DMS53 (cell line): ENCODE measurements at regions not wholly inside any gene's neighbourhood (a gene's known extent, or its start where the extent isn't known, plus 50 kb on each side); places are given as distances from the start of the nearest gene placed in this dataset.

Experiments
- DNase-seq: peaks from one replicate; lab custom pipeline; 2025; lab: John Stamatoyannopoulos, UW

DNA sequence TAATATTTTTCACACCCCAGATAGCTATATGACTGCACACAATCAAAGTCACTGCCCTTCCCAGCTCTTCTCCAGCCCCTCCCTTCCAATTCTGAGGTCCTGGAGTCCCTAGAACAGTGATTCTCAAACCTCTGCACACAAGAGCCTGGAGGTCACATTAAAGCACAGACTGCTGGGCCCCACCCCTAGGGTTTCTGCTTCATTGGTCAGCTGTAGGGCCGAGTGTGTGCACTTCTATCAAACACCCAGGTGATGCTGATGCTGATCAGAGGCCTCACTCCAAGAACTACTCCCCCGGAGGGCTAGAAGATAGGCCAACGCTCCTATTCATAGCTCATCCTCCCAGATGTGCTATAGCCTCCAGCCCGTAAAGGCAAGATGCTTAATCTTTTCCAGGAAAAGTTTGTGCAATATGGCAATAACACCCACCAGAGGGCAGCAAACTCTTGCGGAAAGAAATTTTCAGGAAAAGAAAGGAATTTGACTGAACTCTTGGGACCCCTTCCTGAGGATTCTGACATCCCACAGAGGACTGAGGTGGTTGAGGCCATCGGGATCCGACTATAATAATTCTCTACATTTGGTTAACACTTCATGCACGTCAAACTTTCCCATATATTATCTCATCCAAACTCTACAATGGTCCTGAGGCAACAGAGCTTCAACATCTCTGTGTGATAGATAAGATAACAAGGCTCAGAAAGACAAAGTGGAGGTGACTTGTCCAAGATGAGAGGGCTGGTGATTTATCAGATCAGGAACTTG, 194.2 kb upstream of the PKDCC start:
- DNase-seq: peak; percentile 72

DNA sequence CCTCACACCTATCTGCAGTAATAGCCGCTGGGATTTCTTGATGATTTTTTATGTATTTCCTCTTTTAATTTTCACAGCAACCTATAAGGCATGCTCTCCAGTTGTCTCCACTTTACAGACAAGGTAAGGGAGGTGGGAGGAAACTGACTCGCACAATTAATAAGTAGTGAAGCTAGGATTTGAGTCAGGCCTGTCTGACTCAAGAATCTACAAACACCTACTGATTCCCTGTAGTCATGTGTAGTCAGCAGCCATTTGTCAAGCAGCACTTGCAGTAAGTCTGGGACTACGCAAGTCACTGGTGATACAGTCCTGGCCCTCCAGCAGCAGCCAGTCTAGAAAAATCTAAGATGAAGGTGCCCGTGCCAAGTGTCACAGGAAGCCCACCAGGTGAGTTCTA, 193.6 kb upstream of the PKDCC start:
- DNase-seq: no peak

DNA sequence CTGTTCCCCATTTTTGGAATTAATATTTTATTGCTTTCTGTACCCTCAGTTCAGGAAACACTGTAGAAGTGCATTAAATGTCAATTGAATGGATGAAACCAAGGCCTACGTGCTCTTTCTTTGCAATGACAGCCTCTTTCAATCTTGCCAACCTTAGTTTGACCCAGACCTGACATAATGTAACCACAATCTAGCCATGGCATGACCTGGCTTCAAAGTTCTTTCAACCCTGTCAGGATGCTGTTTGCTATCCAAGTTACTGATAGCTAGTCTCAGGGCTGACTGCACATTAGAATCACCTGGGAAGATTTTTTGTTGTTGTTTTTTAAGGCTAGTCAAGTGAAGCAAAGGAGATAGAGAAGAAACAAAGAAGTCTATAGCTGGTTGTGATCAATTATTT, 190.9 kb upstream of the PKDCC start:
- no peak for DNase-seq

DNA sequence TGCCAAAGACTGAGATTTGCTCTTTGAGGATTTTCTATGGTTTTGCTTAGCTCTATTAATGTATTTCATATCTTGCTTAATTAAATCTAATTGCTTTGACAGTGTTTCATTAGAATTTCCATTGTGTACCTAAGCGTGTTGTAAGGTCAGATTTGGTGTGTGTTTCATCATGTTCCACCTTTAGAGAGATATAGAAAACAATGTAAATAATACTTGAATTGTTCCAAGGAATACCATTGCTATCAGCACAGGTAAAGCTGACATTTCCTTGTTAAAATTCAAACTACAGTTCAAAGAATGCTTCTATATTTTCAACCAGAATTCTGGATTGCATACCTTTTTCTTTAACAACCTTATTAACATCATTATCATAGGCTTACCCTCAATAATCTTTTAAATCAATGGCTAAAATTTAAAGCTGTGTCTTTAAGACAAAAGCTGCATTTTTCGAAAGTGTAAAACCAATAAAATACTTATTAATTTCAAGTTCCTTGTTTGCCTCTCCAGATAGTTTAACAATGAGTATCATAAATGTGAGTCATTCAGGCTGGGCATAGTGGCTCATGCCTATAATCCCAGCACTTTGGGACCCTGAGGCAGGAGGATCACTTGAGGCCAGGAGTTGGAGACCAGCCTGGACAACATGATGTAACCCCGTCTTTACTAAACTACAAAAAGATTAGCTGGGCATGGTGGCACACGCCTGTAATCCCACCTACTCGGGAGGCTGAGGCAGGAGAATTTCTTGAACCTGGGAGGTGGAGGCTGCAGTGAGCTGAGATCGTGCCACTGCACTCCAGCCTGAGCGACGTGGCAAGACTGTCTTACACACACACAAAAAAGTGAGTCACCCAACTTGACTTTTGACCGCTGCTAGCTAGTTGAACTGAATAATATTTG, 188.0 kb upstream of the PKDCC start:
- DNase-seq: peak; percentile 81

DNA sequence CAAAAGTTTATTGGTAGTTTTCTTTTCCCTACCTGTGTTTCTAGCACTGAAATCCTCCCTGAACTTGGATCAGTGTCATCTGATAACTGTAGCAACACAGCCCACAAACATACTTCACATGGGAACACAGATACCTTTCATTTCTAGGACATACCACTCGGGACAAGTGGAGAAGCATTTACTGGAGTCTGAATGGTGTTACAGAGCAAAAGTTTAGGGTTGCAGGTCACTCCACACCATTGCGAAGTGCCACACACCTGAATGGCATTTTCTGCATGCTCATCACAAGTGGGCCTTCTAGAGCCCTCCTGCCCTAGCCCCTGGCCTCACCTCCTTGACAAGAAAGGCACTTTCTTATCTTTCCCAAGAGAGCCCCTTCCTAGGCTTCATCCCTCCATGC, 184.8 kb upstream of the PKDCC start:
- no peak for DNase-seq

DNA sequence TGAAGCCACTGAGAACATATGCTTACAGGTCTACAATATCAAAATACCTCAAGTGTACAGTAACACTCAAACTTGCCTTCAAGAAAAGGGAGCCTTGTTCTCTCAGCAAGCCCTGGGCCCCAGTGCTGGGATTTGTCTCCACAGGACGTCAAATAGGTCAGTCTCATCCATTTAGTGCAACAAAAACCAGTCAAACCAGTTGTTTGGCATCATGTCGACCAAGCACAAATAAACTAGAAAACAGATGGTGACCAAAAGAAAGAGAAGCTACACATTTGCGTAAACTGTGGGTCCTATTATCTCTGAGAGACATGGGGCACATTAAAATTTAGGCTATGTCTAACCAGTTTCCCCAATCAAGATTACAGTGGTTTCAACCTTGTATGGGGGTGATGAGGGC, 182.6 kb upstream of the PKDCC start:
- DNase-seq: peak; percentile 44

DNA sequence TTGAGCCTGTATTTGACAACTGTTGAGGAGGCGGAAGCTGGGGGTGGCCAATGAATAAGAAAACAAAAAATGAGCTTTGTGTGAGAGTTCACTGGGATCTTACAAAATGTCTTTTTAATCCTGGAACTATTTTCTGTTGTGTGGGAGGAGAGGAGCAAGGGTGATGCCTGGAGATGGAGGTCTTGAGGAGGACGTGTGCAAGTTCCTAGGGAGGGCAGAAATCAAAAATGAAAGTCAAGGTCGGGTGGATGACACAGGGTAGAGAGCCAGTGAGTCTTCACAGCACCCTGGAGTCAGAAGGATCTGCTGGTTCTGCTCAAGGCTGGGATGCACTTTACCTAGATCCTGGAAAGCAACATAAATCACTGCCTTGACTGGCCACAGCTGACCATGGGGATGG, 180.3 kb upstream of the PKDCC start:
- no peak for DNase-seq

DNA sequence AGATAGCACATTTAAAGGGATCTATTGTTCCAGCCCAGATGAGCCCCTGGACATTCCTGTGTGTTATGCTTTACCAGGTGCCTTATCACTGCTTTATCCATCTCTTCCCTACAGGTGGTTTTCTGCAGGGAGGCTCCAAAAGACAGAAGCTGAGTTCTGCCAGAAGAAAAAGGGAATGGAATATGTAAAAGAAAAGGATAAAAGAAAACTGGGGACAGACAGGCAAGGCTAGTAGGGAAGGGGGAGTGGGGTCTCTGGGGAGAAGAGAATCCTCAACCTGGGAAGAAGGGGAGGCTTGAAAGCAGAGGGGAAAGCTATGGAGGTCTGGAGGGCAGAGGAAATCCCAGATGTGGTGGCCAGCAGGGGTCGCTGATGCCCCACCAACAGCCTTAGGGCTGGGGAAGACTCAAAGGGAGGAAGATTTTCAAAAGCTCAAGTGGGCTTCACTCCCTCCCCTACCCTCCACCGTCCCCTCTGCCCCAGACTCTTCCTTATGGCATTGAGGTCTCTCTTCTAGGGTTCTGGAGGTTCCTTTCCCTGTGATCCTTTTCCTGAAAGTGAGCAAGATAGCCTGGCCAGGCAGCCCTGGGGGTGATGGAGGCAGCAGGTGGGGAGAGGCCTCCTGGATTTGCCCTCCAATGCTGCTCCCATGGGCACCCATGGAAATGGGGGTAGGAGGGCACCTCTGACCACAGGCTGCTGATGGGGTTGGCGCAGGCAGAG, 178.1 kb upstream of the PKDCC start:
- DNase-seq: peak; percentile 64

DNA sequence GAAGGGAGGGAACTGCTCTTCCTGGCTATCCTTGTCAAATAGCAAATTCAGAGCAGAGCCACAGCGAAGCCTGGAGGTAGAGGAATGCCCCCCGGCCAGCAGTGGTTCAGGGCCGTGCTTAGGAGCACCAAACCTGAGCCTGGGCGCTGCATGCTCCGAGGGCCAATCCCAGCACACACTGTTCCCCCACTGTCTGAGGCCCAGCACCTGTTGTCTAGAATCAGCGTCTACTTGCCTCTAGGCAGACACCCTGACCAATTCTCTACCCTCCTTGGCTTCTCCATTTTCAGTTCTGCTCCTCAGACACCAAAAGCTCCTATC, 177.6 kb upstream of the PKDCC start:
- DNase-seq: no peak

DNA sequence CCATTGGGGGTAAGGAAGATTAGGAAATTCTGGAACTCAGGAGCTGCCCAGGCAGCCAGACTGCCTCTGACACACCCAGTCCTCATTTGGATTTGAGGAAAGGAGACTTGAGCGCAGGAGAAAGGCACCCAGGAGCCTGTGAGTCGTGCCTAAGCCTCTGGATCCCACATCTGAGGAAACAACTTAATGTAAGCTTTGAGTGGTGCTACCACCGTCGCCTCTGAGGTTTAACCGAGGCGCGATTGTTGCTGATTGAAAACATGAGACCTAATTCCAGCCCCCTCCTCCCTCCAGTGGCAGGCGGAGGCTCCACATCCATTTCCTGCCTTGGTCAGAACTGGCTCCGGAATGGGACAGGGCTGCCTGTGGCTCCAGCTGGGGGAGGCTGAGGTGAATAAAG, 176.7 kb upstream of the PKDCC start:
- DNase-seq: no peak

DNA sequence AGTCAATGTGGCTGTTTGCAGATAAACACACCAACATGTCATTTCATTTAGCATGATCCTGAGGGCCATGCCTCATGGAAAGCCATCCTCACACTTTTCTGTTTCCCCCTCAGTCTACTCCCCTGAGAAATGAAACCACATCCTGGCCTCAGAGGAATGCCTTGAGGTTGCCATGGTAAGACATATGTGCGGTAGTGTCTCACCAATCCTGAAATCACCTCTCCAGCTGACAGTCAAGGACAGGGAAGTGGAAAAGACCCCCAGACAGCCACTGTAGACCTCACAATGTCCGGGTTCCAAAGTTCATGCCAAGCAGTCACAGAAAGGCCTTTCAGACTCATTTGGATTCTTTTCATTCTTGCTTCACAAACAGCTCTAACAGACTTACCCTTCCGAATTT, 175.2 kb upstream of the PKDCC start:
- no peak for DNase-seq

DNA sequence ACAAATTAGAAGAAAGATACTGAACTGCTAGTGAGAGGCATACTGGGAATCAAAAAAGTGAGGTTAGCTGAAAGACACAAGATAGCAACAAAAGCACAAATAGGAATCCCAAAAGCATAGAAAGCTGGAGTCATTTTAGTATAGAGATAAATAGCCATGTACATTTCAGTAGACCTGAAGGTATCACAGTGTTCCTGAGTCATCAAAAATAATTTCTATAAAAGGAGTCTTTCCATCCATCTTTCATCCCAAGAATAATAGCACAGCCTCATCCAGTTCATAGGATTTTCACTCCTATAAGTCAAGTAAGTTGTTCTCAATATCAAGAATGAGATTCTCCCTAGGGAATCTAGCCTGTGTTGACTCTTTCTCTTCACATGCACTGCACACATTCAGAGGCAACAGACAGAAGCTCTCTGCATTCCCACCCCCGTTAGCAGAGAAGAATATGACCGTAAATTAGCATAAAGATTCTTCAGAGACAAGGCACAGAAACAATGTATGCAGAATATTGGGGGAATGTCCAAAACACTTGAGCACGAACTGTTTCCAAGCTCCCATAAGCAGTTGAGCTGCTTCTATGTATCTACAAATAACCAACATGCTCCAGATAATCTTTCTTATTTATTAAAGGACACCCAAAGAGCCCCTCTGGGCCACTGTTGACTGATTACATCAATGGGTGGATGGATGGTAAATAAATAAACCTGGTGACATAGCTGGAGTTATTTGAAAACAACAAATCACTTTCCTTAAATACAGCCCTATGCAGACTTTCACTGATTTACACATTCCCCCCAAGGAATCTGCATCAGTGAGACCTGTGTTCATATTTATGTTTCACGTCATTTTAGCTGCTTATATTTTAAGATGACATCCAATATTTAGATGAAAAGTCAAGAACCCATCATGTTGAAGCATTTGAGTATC, 174.5 kb upstream of the PKDCC start:
- peak; percentile 31 for DNase-seq

DNA sequence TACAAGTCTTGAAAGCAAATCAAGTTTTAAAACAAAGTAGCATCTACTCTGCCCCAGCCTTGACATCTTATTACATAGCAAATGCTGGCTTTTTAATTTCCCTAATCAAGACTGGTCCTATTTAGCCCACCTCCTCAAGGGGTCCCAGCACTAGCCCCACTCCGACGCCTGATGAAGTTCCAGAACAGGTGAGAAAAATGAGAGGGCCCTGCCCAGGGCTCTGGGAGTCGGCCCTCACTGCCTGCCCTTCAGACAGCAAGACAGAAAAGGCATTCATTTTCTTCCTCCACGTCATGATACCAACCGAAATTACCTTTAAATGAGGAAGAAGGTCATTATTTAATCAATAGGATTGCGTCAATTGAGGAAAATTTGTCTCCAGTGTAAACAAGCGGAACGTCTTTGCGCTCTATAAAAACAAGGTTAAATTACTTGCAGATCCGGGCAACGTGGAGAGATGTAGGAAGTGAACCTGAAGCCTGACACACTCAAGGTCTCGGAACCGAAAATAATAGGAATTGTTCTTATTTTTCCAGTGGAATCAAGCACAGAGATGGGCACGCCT, 170.6 kb upstream of the PKDCC start:
- DNase-seq: no peak

DNA sequence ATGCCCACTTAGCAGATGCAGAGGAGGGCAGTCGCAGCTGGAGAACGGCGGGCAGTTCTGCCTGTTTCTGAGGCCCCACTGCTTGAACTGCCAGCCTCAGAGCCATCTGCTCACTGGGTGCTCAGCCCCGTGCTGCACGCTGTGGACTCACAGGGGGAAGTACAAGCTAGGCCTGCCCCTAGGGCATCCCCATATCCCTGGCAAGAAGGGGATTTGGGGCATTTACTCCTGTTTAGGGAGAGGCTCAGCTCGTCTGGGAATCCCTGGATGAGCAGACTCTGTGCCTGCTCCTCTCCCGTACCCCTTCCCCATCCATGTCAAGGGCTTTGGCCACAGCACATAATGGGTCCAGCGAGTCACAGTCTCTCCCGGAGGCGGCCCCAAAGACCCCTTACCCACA, 169.8 kb upstream of the PKDCC start:
- DNase-seq: no peak

DNA sequence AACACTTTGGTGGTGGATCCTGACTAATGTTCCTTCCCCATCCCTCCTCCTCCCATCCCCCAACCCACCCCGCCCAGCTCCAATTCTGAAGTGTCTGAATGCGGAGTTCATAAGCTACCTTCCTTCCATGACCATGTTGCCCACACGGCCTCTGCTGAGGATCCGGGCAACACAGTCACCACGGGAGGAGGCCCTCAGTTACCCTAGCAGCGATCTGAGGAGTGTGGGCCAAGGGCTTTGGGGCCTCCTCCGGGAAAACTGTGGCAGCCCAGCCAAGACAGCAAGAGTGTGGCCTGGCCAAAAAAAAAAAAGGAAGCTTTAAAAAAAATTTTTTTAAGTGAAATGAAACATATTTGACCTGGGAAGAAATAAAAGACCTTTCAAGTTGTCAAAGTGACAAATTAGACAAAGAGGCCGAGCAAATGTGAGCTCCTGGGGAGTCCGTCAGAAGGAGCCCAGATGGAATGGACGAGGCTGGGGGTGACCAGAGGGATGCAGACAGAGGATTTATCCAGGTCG, 169.0 kb upstream of the PKDCC start:
- no peak for DNase-seq

DNA sequence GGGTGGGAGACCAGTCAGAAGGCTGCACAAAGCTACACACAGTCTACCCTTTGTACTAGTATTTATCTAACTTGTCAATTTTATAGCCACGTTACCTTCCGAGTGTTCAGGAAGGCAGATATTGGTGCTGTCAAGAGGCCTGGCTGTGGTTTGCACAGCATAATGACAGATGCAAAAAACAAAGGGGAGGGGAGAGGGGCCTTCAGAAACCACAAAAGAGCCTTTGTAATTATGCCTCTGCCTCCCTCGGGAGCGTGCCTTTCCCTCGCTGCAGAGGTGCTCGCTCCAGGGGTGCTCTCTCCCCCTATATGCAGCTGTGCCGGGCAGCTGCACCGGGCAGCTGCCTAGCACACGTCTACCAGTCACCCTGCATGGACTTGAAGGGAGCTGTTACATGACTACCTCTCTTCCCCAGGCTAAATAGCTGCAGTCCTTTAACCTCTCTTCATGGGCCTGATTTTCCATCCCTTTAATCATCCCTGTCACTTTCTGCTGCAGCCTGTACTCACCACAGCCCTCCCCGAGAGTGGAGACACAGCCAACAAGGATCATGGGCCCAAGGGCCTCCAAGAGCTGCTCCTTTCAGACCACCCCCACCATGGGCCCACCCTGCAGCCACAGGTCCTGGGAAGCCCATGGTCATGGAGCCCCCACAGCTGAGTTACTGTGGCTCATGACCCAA, 168.4 kb upstream of the PKDCC start:
- DNase-seq: no peak

DNA sequence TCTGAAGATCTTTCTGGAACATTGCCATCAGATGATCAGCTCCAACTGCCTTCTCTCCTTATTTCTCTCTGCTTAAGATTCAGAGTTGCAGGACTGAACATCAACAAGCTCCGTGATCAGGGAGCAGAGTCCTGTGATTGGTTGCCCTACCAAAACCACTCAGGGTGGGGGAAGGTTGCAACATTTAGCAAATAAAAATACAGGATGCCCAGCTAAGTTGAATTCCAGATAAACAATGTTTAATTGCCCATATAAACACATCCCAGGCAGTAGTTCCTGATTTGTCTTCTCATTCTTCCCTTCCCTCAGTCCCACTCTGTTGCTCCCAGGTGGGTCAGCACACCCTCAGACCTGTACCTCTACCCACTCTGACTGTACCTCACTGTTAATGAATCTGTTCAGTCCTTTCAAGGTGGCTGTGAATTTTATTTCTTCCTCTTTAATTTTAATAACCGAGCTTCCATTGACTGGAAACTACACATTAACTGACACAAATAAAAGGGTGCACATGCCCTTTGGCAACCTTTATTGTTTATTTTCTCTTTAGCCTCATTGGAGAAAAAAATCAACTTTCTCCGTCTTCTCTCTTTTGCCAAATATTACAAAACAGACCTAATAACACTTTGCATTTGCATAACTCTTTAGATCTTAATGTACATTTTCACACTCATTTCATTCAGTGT, 167.1 kb upstream of the PKDCC start:
- DNase-seq: no peak

DNA sequence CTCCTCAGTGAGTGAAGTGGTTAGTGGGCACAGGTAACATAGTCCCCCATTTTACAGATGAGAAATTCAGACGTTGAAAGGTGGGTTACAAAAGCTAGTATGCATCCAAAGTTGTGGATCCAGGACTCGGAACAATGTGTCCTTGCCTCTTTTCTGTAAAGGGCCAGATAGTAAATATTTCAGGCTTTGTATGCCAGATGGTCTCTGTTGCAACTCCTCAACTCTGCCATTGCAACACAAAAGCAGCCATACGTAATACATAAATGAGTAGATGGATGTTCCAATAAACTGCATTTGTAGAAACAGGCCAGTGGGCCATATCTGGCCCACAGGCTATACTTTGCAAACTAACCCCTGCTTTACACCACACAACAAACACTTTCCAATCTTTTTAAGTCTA, 166.6 kb upstream of the PKDCC start:
- no peak for DNase-seq

DNA sequence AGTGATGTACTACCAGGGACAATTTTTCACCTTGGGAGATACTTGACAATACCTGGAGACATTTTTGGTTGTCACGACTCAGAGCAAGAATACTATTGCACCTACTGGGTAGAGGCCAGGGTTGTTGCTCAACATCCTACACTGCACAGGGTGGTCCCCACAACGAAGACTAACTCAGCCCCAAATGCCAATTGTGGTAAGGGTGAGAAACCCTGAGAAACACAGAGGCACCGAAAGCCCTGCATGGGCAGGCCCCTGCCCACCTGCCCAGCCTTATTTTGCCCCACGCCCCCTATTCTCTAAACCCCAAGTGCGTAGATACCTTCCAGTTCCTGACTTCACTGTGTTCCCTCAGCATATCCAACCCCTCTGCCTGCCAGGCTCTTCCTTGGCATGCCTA, 163.1 kb upstream of the PKDCC start:
- DNase-seq: no peak

DNA sequence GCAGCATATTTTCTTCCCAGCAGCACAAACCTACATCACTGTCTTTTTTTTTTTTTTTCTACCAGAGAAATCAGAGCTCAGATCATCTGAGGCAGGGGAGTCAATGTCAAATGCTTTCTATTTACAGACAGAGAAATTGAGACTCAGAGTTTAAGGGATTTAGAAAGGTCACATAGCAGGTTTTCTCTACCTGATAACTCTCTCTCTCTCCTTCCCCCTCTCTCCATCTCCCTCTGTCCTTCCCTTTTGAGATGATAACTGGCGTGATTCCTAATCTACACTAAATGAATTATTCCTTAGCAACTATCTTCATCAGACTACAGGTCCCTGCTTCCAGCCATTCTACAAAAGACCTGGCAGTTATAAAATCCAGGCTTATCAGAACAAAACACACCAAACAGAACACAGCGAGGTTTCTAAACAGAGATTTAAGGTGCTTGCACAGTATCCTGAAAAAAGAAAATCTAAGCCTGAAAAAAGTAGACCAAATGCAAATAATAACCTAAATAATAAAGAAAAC, 161.6 kb upstream of the PKDCC start:
- no peak for DNase-seq
